Stimulated activated CD8-positive, alpha-beta memory T cell treated with anti-CD3 and anti-CD28 coated beads, Interleukin-4, amount 100 ng/mL, for 1 hour (primary cell): ENCODE measurements at regions not wholly inside any gene's neighbourhood (a gene's known extent, or its start where the extent isn't known, plus 50 kb on each side); places are given as distances from the start of the nearest gene placed in this dataset.

Experiments
- DNase-seq, 2 donors: peaks; one replicate each; pipeline ENCODE4 v3.0.0-alpha.2; 2020; ENCODE audit warnings: low read depth in 2 of 2, low spot score in 1 of 2

- no peak for DNase-seq
Observed at GRCh38 chr4:38230121-38230801, 270.1 kb downstream of the PTTG2 start.

DNA sequence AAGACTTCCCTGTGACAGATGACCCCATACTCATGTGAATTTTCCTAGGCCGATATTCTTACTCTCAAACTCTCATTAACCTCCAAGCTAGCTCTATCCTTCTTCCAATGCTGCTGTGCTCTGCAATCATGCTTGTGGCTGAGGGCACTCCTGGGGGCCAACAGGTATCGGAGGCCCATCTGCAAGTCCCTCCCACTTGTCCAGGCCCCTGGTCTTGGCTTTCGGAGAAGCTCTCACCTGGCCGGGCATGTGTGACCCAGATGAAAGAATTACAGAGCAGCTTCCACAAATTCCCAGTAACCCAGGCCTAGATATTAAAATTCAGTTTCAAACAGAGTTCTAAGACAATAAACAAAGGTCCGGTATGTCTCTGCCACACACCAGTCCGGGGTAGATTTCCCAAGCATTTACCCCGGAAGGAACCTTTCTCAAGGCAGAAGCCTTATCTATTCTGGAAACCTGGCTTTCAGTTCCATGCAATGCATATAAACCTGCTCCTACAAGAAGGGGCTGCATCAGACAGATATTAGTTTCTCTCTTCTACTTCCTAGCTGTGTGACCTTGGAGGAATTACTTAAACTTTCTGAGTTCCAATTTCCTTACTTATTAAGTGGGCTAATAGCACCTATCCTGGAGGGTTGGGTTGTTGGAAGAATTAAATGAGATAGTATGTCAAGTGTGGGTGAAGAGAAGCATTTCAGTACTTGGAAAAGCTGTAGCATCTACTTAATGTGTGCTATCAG is 270.8 kb downstream of the PTTG2 start:
- DNase-seq, result no peak

GRCh38 chr4:38231626-38232025 is 271.4 kb downstream of the PTTG2 start:
- DNase-seq, result no peak

DNA sequence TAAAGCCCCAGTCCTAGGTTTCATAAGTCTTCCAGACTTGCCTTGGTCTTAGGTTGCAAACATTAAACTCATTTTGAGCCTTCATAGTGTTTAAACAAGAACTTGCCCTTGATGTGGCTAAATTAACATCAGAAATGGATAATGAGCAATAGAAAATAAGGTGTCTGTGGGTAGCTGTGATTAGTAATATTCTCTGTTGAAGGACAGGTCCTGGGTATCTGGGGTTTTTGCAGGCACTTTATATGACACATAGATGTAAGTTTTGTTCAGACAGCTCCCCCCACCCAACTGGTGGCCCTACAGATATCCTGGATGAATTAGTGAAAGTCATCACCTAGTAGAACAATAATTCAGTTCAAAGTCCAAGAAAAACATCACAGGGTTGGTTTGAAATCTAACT is 272.5 kb downstream of the PTTG2 start:
- no peak for DNase-seq

GRCh38 chr4:38233727-38234480 is 273.7 kb downstream of the PTTG2 start:
- DNase-seq, result no peak

GRCh38 chr4:38235354-38235753 is 275.2 kb downstream of the PTTG2 start:
- DNase-seq, result no peak

DNA sequence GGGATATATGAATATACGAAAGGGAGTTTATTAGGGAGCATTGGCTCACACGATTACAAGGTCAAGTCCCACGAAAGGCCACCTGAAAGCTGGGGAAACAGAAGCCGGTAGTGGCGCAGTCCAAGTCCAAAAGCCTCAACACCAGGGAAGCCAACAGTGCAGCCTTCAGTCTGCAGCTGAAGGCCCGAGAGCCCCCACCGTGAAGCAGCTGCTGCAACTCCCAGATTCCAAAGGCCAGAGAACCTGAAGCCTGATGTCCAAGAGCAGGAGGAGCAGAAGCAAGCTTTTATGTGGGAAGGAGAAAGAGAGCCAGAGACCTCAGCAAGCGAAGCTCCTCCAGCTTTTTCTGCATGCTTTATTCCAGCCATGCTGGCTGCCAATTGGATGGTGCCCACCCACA is 275.8 kb downstream of the PTTG2 start:
- DNase-seq, result no peak

- no peak for DNase-seq
Observed at GRCh38 chr4:38236503-38236902, 276.3 kb downstream of the PTTG2 start.

DNA sequence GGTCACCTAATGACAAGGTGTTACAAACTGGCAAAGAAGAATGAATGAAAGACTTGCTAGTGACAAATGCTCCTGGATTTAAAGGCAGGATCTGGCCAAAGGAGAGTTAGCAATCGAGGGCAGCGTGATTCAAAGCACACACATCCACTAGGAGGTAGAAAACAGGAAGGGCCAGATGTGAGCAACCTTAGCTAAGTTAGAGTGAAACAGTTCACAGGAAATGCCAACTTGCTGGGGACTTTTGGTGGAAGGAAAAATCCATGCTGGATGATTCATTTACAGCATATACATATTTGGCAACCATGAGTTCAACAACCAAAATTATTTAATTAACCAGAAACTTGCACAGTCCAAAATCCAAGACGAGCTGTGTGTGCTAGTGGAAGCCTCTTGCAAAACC is 276.9 kb downstream of the PTTG2 start:
- no peak for DNase-seq

GRCh38 chr4:38241541-38241940 is 281.3 kb downstream of the PTTG2 start:
- no peak for DNase-seq

- DNase-seq, result no peak
Observed at GRCh38 chr4:38242101-38242500, 281.9 kb downstream of the PTTG2 start.

GRCh38 chr4:38242822-38243387 is 282.7 kb downstream of the PTTG2 start:
- no peak for DNase-seq

GRCh38 chr4:38243388-38244053 is 283.3 kb downstream of the PTTG2 start:
- DNase-seq, result no peak

DNA sequence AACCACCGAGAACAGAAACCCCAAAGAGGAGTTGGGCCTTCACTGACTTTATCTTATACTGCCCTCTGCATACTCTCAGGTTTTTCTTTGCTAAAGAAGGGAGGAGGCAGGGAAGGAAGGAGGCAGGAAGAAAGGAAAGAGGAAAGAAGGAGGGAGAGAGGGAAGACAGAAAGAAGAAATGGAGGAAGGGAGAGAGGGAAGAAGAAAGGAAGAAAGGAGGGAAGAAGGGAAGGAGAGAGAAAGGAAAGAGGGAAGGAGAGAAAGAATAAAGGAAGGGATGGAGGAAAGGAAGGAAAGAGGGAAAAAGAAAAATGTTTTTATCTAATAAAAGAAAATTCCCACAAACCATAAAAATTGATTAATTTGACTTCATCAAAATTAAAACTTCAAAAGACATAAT is 294.6 kb downstream of the PTTG2 start:
- no peak for DNase-seq

DNA sequence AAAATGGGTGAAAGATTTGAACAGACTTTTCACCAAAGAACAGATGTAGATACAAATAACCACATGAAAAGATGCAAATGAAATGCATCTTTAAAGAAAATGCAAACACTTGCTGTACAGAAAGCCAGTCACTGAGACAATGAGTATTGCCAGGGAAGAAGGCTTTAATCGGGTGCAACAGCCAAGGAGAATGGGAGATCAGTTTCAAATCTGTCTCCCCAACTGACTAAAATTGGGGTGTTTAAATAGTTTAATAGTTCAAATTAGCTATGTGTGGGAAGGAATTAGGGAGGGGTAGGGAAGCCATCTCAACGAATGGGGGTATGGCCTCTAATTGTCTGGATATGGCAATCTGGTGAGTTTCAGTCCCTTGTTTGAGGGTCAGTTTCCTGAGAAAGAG is 295.4 kb downstream of the PTTG2 start:
- no peak for DNase-seq

GRCh38 chr4:38266616-38267015 is 306.4 kb downstream of the PTTG2 start:
- no peak for DNase-seq

- no peak for DNase-seq
Observed at GRCh38 chr4:38268108-38268820, 308.1 kb downstream of the PTTG2 start.

DNA sequence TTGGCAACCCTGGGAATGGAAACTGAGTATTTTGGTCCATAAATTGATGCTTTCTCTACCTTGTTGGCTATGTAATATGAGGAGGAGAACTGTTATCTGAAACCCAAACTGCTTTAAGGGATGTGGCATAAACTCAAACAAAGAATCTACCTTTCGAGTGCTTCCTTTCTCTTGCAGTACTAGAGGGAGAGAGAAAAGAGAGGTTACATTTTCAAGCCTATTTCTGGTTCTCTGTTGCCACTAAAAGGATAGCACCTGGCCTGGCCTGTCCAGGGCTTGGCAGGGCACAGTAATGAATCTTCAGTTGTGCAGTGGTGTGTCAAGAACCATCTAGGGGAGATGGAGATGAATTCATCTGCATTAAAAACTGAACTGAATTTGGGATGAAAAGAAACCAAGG is 308.6 kb downstream of the PTTG2 start:
- DNase-seq, result no peak

GRCh38 chr4:38273407-38273806 is 313.2 kb downstream of the PTTG2 start:
- DNase-seq, result no peak

- DNase-seq, result no peak
Observed at GRCh38 chr4:38275331-38276100, 315.3 kb downstream of the PTTG2 start.
